ENCODE measurements at regions not wholly inside any gene's neighbourhood (a gene's known extent, or its start where the extent isn't known, plus 50 kb on each side); places are given as distances from the start of the nearest gene placed in this dataset.

DNA sequence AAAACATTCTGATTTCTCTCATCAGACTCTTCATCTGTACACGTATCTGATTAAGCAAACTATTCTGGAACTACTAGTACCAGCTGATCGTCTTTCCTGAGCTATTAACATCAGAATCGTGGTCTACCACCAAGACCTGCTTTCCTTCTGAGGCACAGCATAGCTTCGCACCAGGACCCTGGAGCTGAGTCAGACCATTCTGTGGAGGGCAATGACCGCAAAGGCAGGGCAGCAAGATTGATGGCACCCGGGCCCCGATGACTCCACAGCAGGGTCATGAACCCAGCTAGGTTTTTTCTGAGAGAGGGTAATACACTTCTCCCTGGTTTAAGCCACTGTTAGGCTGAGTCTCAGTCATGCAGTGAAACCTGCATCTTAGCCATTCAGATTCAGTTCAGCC, 158.7 kb upstream of the GPR12 start:
- ChIA-PET CTCF (interaction anchor here (0.6 to 1.2 kb wide), 2 partner anchors 11 to 470 kb away, joined by 3 to 6 read pairs; no protein-coding TSS in a partner anchor), RAD21 (ENCODE audit: low non-redundant PET in 1 of 2, low total read pairs in 2 of 2, uncharacterized antibody in 2 of 2, unreplicated experiment in 2 of 2) (no interaction called here), POLR2A (no interaction called here)
- BruUV-seq (replicated peaks): no TSS peak
- Histone ChIP-seq H3K9ac (ENCODE audit: low read length) (no peak overlapping the region), H3K9me2 (ENCODE audit: insufficient read depth) (no peaks in the 10 kb centered on the region), H4K20me1 (ENCODE audit: insufficient read depth) (no peaks in the 10 kb centered on the region), H3K4me3 (replicated peaks in 1 of 2; ENCODE audit: low read depth in 1 of 2, low read length in 2 of 2) (no peak overlapping the region), H3K79me2 (ENCODE audit: insufficient read depth, low read length) (no peaks in the 10 kb centered on the region), H3K9me3 (ENCODE audit: control insufficient read depth in 1 of 2, insufficient read depth in 1 of 2, low read depth in 1 of 2, low read length in 2 of 2) (no peaks in the 10 kb centered on the region), H3K27me3 (ENCODE audit: insufficient read depth, low read length) (peaks cover 18% of the 10 kb centered on the region), H3K27ac (ENCODE audit: low read depth, low read length) (no peak overlapping the region), H2AFZ (ENCODE audit: low read depth, low read length, poor library complexity, severe bottlenecking) (no peak overlapping the region), H3K4me2 (ENCODE audit: low read length) (no peak overlapping the region), H3K36me3 (ENCODE audit: control insufficient read depth in 1 of 2, insufficient read depth in 2 of 2, low read length in 2 of 2) (no peaks in the 10 kb centered on the region), H3K4me1 (ENCODE audit: control insufficient read depth in 1 of 2, insufficient read depth in 2 of 2, low read length in 2 of 2) (peaks cover 11 to 14% of the 10 kb centered on the region in 2 experiments)
- no peak for DNase-seq (ENCODE audit: low read depth, low spot score)
- no peak for TF ChIP-seq SIN3A (IDR thresholded peaks at IDR 0.05; ENCODE audit: low read depth)
- TF ChIP-seq CBX3 (IDR thresholded peaks at IDR 0.05; ENCODE audit: low read depth): no peak
- TF ChIP-seq, protein P1, sequence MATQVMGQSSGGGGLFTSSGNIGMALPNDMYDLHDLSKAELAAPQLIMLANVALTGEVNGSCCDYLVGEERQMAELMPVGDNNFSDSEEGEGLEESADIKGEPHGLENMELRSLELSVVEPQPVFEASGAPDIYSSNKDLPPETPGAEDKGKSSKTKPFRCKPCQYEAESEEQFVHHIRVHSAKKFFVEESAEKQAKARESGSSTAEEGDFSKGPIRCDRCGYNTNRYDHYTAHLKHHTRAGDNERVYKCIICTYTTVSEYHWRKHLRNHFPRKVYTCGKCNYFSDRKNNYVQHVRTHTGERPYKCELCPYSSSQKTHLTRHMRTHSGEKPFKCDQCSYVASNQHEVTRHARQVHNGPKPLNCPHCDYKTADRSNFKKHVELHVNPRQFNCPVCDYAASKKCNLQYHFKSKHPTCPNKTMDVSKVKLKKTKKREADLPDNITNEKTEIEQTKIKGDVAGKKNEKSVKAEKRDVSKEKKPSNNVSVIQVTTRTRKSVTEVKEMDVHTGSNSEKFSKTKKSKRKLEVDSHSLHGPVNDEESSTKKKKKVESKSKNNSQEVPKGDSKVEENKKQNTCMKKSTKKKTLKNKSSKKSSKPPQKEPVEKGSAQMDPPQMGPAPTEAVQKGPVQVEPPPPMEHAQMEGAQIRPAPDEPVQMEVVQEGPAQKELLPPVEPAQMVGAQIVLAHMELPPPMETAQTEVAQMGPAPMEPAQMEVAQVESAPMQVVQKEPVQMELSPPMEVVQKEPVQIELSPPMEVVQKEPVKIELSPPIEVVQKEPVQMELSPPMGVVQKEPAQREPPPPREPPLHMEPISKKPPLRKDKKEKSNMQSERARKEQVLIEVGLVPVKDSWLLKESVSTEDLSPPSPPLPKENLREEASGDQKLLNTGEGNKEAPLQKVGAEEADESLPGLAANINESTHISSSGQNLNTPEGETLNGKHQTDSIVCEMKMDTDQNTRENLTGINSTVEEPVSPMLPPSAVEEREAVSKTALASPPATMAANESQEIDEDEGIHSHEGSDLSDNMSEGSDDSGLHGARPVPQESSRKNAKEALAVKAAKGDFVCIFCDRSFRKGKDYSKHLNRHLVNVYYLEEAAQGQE (IDR thresholded peaks at IDR 0.05; ENCODE audit: low read depth): no peak
- TF ChIP-seq, protein P2, sequence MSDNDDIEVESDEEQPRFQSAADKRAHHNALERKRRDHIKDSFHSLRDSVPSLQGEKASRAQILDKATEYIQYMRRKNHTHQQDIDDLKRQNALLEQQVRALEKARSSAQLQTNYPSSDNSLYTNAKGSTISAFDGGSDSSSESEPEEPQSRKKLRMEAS (IDR thresholded peaks at IDR 0.05): no peak
- TF ChIP-seq EZH2phosphoT487 (IDR thresholded peaks at IDR 0.05; ENCODE audit: borderline replicate concordance): no peak
- no peak for TF ChIP-seq ZNF274 (IDR thresholded peaks at IDR 0.05; ENCODE audit: low read depth, low read length)
- no peak for TF ChIP-seq RAD21 (IDR thresholded peaks at IDR 0.05; ENCODE audit: low read depth)
- TF ChIP-seq, protein P3, sequence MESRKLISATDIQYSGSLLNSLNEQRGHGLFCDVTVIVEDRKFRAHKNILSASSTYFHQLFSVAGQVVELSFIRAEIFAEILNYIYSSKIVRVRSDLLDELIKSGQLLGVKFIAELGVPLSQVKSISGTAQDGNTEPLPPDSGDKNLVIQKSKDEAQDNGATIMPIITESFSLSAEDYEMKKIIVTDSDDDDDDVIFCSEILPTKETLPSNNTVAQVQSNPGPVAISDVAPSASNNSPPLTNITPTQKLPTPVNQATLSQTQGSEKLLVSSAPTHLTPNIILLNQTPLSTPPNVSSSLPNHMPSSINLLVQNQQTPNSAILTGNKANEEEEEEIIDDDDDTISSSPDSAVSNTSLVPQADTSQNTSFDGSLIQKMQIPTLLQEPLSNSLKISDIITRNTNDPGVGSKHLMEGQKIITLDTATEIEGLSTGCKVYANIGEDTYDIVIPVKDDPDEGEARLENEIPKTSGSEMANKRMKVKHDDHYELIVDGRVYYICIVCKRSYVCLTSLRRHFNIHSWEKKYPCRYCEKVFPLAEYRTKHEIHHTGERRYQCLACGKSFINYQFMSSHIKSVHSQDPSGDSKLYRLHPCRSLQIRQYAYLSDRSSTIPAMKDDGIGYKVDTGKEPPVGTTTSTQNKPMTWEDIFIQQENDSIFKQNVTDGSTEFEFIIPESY (IDR thresholded peaks at IDR 0.05; ENCODE audit: extremely low read depth, insufficient replicate concordance, low read length): no peak
- TF ChIP-seq YY1 (IDR thresholded peaks at IDR 0.05; ENCODE audit: extremely low read depth, insufficient replicate concordance, low read depth, low read length): no peak
- TF ChIP-seq ZFX (IDR thresholded peaks at IDR 0.05): no peak
- TF ChIP-seq CEBPB (IDR thresholded peaks at IDR 0.05; ENCODE audit: low read depth): no peak
- TF ChIP-seq FOSL1 (IDR thresholded peaks at IDR 0.05; ENCODE audit: low read depth): no peak
- TF ChIP-seq SP1 (IDR thresholded peaks at IDR 0.05; ENCODE audit: low read depth): no peak
- TF ChIP-seq, protein P4, sequence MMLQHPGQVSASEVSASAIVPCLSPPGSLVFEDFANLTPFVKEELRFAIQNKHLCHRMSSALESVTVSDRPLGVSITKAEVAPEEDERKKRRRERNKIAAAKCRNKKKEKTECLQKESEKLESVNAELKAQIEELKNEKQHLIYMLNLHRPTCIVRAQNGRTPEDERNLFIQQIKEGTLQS (IDR thresholded peaks at IDR 0.05): no peak
- TF ChIP-seq ELF1 (IDR thresholded peaks at IDR 0.05; ENCODE audit: borderline replicate concordance, low read depth): no peak
- TF ChIP-seq SRF (IDR thresholded peaks at IDR 0.05; ENCODE audit: low read depth): no peak
- TF ChIP-seq EGR1 (IDR thresholded peaks at IDR 0.05; ENCODE audit: low read depth): no peak
- no peak for TF ChIP-seq JUND (IDR thresholded peaks at IDR 0.05)
- no peak for TF ChIP-seq POLR2AphosphoS5 (IDR thresholded peaks at IDR 0.05; ENCODE audit: low read depth, low read length)
- TF ChIP-seq, protein P5, sequence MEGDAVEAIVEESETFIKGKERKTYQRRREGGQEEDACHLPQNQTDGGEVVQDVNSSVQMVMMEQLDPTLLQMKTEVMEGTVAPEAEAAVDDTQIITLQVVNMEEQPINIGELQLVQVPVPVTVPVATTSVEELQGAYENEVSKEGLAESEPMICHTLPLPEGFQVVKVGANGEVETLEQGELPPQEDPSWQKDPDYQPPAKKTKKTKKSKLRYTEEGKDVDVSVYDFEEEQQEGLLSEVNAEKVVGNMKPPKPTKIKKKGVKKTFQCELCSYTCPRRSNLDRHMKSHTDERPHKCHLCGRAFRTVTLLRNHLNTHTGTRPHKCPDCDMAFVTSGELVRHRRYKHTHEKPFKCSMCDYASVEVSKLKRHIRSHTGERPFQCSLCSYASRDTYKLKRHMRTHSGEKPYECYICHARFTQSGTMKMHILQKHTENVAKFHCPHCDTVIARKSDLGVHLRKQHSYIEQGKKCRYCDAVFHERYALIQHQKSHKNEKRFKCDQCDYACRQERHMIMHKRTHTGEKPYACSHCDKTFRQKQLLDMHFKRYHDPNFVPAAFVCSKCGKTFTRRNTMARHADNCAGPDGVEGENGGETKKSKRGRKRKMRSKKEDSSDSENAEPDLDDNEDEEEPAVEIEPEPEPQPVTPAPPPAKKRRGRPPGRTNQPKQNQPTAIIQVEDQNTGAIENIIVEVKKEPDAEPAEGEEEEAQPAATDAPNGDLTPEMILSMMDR (IDR thresholded peaks at IDR 0.05 in 2 of 3, conservative IDR thresholded peaks at IDR 0.05 in 1 of 3; ENCODE audit: borderline replicate concordance in 1 of 3, insufficient read depth in 1 of 3, low read depth in 2 of 3, low read length in 2 of 3): no peak
- no peak for ATAC-seq
- intact Hi-C loops (cut with micrococcal nuclease): no loop called here
